ENCODE measurements at regions not wholly inside any gene's neighbourhood (a gene's known extent, or its start where the extent isn't known, plus 50 kb on each side); places are given as distances from the start of the nearest gene placed in this dataset.

- ATAC-seq, result no peak
- TF ChIP-seq PPARA (CRISPR knock-in tag; IDR thresholded peaks at IDR 0.05; ENCODE audit: borderline replicate concordance) (no peak), TCF4 (CRISPR knock-in tag; IDR thresholded peaks at IDR 0.05; ENCODE audit: borderline replicate concordance) (no peak), PATZ1 (CRISPR knock-in tag; IDR thresholded peaks at IDR 0.05; ENCODE audit: borderline replicate concordance) (no peak), ISL1 (CRISPR knock-in tag; IDR thresholded peaks at IDR 0.05) (no peak), CSDC2 (CRISPR knock-in tag; IDR thresholded peaks at IDR 0.05) (no peak), RARB (CRISPR knock-in tag; IDR thresholded peaks at IDR 0.05) (no peak)
These were observed 594.1 kb upstream of the PKN2 start for GRCh38 chr1:88089961-88090360.

GRCh38 chr1:88098881-88099280 is 585.2 kb upstream of the PKN2 start:
- no peak for TF ChIP-seq ARNTL (CRISPR knock-in tag; IDR thresholded peaks at IDR 0.05; ENCODE audit: borderline replicate concordance, low read depth)
- TF ChIP-seq PATZ1 (CRISPR knock-in tag; IDR thresholded peaks at IDR 0.05; ENCODE audit: borderline replicate concordance), result no peak
- TF ChIP-seq ZC3H10 (CRISPR knock-in tag; IDR thresholded peaks at IDR 0.05), result no peak
- no peak for TF ChIP-seq GLIS3 (CRISPR knock-in tag; IDR thresholded peaks at IDR 0.05)
- TF ChIP-seq BACH2 (CRISPR knock-in tag; IDR thresholded peaks at IDR 0.05; ENCODE audit: borderline replicate concordance), result no peak
- TF ChIP-seq TOX (CRISPR knock-in tag; IDR thresholded peaks at IDR 0.05; ENCODE audit: borderline replicate concordance), result no peak
- no peak for TF ChIP-seq ZNF70 (CRISPR knock-in tag; IDR thresholded peaks at IDR 0.05)
- no peak for TF ChIP-seq CSDC2 (CRISPR knock-in tag; IDR thresholded peaks at IDR 0.05)
- TF ChIP-seq SNAI2 (CRISPR knock-in tag; IDR thresholded peaks at IDR 0.05), result no peak
- no peak for TF ChIP-seq TCF4 (CRISPR knock-in tag; IDR thresholded peaks at IDR 0.05; ENCODE audit: borderline replicate concordance)
- TF ChIP-seq ZFP30 (CRISPR knock-in tag; IDR thresholded peaks at IDR 0.05), result no peak
- TF ChIP-seq, protein P1, sequence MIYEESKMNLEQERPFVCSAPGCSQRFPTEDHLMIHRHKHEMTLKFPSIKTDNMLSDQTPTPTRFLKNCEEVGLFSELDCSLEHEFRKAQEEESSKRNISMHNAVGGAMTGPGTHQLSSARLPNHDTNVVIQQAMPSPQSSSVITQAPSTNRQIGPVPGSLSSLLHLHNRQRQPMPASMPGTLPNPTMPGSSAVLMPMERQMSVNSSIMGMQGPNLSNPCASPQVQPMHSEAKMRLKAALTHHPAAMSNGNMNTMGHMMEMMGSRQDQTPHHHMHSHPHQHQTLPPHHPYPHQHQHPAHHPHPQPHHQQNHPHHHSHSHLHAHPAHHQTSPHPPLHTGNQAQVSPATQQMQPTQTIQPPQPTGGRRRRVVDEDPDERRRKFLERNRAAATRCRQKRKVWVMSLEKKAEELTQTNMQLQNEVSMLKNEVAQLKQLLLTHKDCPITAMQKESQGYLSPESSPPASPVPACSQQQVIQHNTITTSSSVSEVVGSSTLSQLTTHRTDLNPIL (CRISPR knock-in tag; IDR thresholded peaks at IDR 0.05; ENCODE audit: low read depth), result no peak
- TF ChIP-seq RARB (CRISPR knock-in tag; IDR thresholded peaks at IDR 0.05), result no peak
- TF ChIP-seq POU6F1 (CRISPR knock-in tag; IDR thresholded peaks at IDR 0.05; ENCODE audit: borderline replicate concordance, low read depth), result no peak
- no peak for TF ChIP-seq ZNF8 (CRISPR knock-in tag; IDR thresholded peaks at IDR 0.05)
- TF ChIP-seq ESRRG (CRISPR knock-in tag; IDR thresholded peaks at IDR 0.05), result no peak
- TF ChIP-seq, protein P2, sequence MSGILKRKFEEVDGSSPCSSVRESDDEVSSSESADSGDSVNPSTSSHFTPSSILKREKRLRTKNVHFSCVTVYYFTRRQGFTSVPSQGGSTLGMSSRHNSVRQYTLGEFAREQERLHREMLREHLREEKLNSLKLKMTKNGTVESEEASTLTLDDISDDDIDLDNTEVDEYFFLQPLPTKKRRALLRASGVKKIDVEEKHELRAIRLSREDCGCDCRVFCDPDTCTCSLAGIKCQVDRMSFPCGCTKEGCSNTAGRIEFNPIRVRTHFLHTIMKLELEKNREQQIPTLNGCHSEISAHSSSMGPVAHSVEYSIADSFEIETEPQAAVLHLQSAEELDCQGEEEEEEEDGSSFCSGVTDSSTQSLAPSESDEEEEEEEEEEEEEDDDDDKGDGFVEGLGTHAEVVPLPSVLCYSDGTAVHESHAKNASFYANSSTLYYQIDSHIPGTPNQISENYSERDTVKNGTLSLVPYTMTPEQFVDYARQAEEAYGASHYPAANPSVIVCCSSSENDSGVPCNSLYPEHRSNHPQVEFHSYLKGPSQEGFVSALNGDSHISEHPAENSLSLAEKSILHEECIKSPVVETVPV (CRISPR knock-in tag; IDR thresholded peaks at IDR 0.05), result no peak
- TF ChIP-seq OSR1 (CRISPR knock-in tag; IDR thresholded peaks at IDR 0.05), result no peak
- TF ChIP-seq, protein P3, sequence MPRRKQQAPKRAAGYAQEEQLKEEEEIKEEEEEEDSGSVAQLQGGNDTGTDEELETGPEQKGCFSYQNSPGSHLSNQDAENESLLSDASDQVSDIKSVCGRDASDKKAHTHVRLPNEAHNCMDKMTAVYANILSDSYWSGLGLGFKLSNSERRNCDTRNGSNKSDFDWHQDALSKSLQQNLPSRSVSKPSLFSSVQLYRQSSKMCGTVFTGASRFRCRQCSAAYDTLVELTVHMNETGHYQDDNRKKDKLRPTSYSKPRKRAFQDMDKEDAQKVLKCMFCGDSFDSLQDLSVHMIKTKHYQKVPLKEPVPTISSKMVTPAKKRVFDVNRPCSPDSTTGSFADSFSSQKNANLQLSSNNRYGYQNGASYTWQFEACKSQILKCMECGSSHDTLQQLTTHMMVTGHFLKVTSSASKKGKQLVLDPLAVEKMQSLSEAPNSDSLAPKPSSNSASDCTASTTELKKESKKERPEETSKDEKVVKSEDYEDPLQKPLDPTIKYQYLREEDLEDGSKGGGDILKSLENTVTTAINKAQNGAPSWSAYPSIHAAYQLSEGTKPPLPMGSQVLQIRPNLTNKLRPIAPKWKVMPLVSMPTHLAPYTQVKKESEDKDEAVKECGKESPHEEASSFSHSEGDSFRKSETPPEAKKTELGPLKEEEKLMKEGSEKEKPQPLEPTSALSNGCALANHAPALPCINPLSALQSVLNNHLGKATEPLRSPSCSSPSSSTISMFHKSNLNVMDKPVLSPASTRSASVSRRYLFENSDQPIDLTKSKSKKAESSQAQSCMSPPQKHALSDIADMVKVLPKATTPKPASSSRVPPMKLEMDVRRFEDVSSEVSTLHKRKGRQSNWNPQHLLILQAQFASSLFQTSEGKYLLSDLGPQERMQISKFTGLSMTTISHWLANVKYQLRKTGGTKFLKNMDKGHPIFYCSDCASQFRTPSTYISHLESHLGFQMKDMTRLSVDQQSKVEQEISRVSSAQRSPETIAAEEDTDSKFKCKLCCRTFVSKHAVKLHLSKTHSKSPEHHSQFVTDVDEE (CRISPR knock-in tag; IDR thresholded peaks at IDR 0.05), result no peak
- TF ChIP-seq ISL1 (CRISPR knock-in tag; IDR thresholded peaks at IDR 0.05), result no peak
- no peak for ATAC-seq
